HG03066 (cell line): ENCODE measurements at regions not wholly inside any gene's neighbourhood (a gene's known extent, or its start where the extent isn't known, plus 50 kb on each side); places are given as distances from the start of the nearest gene placed in this dataset.
"Not testable (repeated sequence)": the region's sequence is repeated elsewhere in the genome, so short reads cannot be mapped to it uniquely, and the experiment has no call there.

Source experiments
- ATAC-seq: cut with Tn5 transposase; IDR thresholded peaks from one replicate; pipeline ENCODE4 v1.9.1; 2021; ENCODE audit warnings: low read depth; ENCODE audit not compliant: unreplicated experiment

DNA sequence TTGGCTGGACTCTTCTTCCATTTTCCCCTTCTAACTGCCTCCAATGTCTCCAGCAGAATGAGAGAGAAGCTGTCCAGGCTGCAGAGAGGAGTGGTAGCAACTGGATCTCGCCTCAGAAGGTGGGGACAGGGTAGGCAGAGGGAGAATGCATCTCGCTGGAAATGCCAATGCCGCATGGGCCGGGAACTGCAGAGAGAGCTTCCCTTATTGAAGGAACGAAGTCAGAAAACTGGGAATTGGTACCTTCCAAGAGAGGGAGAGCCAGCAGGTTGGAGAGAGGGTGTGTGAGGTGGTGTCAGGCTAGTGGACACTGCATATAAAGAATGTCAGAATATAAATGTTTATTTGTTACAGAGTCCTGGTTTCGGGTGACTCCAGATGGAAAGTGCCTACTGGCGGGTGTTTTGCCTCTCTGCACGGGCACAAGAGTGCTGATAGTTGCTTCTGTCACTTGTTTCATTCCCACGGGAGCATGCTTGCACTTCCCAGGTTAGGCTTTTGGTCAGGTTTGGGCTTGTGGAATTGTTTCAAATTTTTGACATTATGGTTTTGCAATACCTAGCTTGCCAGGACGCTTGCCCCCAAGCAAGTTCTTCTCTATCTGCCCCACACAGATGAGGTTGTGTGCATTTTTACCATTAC is 156.8 kb upstream of the STS start:
- ATAC-seq = no peak

DNA sequence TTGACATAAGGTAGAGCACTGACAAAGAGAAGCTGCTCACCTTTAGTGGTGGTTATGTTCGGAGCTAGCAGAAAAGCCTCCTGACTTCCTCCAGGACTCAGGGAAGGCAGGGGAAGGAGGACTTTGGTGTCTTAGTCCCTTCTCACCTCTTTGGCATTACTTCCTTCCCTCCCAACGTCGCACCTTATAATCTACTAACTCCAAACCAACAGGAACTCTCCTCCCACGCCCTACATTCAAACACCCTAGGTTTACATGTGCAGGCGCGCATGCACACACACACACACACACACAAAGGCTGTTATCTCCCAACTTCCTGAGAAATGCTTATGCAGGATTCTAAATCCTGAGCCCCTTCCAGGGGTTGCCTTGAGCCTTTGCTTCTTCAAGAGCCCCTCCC is 157.7 kb upstream of the STS start:
- no peak for ATAC-seq

DNA sequence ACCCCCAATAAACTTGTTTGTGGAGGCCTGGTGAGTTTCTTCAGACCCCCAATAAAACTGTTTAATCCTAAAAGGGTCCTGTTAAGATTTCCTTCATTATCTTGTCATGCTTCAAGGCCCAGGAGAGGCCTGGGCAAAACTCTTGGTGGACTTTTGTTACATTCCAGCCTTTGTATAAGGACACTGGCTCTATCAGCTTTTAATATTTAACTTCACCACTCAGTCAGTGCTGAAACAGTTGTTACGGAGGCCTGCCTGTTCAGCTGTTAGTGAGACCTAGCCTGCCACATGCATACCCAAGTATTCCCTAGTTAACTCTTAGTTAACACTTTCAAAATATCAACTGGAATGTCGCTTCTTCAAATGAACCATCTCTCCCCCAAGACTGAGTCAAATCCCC is 158.8 kb upstream of the STS start:
- ATAC-seq = not testable (repeated sequence)

DNA sequence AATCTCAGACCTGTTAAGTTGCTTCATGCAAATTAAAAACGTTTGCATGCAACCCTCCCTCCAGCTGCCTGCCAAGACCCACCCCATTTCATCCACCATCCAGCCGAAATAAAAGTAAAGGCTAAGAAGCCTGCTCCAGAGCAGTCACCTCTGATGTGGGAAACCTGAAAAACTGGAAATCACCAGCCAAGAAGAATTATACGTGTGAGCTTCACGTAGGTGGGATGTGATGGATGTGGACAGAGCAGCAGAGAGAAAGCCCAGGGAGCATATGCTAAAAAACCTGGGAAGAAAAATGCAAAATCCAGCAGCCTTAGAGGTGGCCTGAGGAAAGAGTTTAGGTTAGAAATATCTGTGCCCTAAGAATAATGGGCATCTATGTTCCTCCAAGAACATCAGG is 160.6 kb upstream of the STS start:
- no peak for ATAC-seq

- no peak for ATAC-seq
These were observed 162.0 kb upstream of the STS start for GRCh38 chrX:6985537-6985936.

GRCh38 chrX:6983207-6983955 is 164.1 kb upstream of the STS start:
- ATAC-seq = no peak

GRCh38 chrX:6981718-6982406 is 165.7 kb upstream of the STS start:
- no peak for ATAC-seq

DNA sequence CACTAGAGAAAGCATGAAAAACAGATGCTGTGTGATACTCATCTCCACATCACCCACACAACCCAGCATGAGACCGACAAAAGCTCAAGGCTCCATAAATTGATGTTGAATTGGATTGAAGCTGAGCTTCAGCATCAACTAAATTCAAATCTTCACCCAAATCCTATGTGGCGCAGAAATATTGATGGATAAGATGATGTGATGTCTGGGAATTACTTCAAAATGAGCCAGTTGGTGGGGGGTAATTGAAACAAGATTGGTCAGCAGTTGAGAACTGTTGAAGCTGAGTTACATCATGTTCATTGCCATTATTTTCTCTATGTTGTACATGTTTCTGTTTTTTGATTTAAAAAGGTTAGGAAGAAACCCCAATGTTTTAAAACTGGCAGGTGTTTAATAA is 166.5 kb upstream of the STS start:
- ATAC-seq = no peak

GRCh38 chrX:6968231-6968630 is 179.3 kb upstream of the STS start:
- no peak for ATAC-seq

GRCh38 chrX:6965729-6966128 is 181.8 kb upstream of the STS start:
- ATAC-seq = no peak

DNA sequence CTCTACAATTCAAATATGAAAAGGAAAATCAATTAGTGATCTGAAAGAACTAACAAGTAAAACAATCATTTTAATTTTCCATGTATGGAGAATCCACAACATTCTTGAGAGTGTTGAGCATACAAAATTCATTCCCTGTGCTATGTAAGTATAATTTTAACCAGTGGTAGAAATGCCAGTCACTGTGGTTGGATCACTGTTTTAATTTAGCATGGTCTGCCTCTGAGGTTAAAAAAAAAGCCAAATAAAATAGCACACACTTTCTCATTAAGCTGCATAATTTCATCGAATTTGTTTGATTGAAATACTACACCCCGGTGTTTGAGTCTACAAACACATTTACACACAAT is 185.5 kb upstream of the STS start:
- ATAC-seq = no peak

DNA sequence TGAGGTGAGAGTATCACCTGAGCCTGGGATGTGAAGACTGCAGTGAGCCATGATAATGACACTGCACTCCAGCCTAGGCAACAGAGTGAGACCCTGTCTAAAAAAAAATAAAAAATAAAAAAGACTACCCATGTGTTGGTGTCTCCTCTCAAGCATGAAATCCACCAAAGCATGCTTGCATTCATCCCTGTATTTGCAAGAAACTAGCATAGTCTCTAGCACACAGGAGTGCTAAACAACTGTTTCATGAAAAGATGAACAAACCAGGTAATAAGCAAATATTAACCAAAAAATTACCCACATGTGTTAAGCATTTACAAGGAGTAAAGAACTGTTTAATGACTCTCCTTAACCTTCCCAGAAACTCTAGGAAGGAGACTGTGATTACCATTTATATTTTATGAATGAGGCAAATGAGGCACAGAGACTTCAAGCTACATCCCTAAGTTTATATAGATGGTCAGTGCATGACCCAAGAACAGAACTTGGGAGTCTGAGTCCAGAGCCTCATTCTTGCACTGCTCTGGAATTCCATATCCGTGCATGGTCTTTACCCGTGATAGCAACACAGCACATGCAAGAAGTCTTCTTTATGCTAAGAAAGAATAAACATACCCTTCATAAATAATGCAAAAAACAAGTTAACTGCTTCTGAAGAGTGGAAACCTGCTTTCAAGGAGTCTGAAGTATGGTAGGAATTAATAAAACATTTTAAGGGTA is 186.1 kb upstream of the STS start:
- ATAC-seq = no peak

DNA sequence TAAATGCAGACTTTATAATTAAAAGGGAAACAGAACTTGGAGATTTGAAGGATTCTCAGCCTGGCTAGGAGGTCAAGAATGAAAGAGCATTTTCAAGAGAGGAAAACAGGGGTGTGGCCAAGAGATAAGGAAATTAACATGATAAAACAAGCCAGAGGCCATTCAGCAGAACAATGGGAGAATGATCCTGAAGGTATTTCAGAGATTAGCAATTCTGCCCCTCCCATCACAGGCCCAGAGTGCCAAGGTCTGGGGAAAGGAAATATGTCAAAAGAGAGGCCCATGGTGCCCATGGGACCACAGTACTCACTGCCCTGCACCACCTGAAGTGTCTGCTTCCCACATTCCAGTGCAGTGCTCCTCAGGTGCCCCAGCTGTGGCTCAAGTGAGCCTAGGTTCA is 188.5 kb upstream of the STS start:
- no peak for ATAC-seq

DNA sequence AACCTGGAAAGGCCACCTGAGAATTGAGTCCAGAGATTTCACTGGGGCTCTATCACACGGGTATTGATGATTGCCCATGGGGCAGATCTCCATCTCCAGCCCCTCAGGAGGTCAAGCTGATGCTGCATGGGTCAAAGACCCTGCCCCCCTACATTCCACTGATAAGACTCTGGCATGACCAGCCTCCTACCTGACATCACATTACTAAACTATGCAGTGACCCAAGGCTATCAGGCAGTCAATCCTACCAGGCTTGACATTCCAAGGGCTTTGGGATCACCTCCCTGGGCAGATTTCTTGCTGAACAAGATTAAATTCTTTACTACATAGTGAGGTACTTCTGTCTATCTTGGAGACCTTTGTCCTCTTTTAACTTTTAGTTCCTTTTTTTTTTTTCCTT is 192.7 kb upstream of the STS start:
- ATAC-seq = no peak

DNA sequence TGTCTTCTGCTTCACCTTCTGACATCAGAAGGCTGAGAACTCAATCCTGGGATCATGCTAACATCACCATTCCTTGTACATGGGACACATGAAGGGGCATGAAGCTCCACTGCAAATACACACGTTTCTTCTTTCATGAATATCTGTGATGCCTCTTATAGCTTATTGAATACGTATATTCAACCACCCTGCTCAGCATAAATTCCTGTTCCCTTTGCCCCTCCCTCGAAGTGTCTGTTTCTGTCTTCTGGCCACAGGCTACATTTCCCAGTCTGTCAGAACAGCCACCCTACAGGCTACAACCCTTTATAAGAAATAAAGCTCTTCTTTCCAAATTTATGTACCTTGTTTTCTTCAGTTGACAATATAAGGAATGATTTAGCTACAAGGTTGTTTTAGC is 201.3 kb upstream of the STS start:
- no peak for ATAC-seq

DNA sequence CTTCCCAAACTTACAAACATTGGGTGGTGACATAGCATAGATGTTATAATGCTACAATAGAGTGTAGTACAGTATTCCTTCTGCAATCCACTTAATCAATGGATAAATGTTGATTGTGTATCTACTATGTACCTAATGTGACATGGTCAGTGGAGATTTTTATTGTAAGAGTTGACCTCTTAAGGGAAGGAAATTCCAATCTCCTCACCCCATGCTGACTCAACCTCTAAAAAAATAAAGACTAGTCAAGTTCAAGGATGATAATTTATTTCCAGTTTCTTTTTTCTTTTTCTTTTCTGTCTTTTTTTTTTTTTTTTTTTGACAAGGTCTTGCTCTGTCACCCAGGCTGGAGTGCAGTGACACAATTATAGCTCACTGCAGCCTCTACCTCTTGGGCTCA is 206.5 kb upstream of the STS start:
- ATAC-seq = no peak

DNA sequence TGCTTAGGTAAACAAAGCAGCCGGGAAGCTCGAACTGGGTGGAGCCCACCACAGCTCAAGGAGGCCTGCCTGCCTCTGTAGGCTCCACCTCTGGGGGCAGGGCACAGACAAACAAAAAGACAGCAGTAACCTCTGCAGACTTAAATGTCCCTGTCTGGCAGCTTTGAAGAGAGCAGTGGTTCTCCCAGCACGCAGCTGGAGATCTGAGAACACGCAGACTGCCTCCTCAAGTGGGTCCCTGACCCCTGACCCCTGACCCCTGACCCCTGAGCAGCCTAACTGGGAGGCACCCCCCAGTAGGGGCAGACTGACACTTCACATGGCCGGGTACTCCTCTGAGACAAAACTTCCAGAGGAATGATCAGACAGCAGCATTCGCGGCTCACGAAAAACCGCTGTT is 214.6 kb upstream of the STS start:
- ATAC-seq = not testable (repeated sequence)

DNA sequence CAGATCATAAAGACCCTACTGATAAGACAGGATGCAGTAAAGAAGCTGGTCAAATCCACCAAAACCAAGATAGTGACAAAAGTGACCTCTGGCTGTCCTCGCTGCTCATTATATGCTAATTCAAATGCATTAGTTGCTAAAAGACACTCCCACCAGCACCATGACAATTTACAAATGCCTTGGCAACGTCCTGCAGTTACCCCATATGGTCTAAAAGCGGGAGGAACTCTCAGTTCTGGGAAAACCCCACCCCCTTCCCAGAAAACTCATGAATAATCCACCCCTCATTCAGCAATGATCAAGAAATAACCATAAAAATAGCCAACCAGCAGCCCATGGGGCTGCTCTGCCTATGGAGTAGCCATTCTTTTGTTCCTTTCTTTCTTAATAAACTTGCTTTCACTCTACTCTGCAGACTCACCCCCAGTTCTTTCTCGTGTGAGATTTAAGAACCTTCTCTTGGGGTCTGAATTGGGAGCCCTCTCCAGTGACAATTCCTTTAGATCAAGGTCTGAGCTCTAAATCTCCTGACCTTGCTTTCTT is 217.1 kb upstream of the STS start:
- ATAC-seq = no peak

GRCh38 chrX:6924443-6925077 is 223.0 kb upstream of the STS start:
- ATAC-seq = no peak

DNA sequence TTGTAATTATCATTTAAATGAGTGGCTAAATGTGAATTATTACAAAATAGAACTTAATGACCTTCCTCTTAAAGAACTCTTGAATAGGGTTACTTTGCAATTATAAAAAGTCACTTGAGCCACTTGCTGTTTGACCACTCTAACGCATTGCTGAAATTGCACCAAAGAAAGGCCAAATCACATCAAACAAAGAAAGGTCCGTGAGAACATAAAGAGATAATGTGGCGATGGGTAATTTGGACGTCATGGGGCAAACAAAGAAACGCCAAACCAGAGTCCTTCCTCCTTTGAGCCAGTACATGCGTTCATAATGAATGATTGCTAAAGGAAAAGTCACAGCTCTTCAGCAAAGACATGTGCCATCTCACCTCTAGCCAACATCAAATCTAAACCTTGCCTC is 229.8 kb upstream of the STS start:
- no peak for ATAC-seq

DNA sequence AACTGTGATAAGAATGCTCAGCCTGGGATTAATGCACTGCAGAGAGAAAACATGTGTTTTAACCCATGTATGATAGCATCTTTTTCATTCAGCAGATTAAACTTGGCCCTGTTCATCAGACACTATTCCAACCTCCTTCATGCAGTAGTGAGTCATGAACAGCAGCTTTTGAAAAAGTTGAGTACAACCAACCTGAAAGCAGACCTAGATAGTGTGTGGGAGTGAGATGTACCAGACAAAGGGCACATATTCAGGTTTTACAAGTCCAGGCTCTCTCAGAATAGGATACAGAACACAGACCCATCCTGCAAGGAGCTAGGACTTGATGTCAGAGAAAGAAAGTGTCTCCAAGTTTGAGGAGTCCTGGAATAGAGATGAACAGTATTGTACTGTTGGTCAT is 237.3 kb upstream of the STS start:
- ATAC-seq = no peak
